ENCODE measurements at regions not wholly inside any gene's neighbourhood (a gene's known extent, or its start where the extent isn't known, plus 50 kb on each side); places are given as distances from the start of the nearest gene placed in this dataset.

DNA sequence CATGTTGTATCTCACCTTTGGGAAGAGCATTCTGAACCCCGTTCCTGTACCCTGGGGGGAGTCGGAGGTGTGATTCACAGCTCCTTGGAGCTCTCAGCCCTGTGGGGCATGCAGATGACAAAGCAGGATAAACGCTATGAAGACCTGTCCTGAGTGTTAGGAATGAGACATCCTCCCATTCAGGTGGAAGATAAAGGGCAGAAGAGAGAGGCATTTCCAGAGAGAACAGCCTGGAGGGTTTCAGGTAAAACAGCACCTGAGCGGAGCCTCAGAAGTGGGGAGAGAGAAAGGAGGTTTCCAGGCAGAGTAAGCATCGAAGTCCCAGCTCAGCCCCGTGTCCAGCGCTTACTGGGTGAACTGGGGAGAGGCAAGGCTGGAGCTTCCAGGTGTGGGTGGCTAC lies 288.9 kb downstream of the KLF6 start:
- intact Hi-C loops (cut with micrococcal nuclease; ENCODE audit: unreplicated experiment), result no loop called here
- BruUV-seq (replicated peaks), result no TSS peak
- Histone ChIP-seq H3K27me3 (replicated peaks; ENCODE audit: insufficient read depth, low read depth, low read length, poor library complexity) (no peaks in the 10 kb centered on the region), H3K4me1 (ENCODE audit: insufficient read depth, low read length, poor library complexity, severe bottlenecking) (peaks cover 5% of the 10 kb centered on the region), H3K4me3 (ENCODE audit: low read depth, low read length, poor library complexity, severe bottlenecking) (no peak overlapping the region), H3K36me3 (ENCODE audit: insufficient read depth, low read length, poor library complexity, severe bottlenecking) (no peaks in the 10 kb centered on the region), H3K27ac (ENCODE audit: low read depth, low read length, poor library complexity, severe bottlenecking) (no peak overlapping the region), H3K9me3 (ENCODE audit: low read depth, low read length, poor library complexity, severe bottlenecking) (no peaks in the 10 kb centered on the region)
- no peak for TF ChIP-seq EZH2 (IDR thresholded peaks at IDR 0.05; ENCODE audit: borderline replicate concordance, low read depth, low read length, poor library complexity, severe bottlenecking)
- TF ChIP-seq, protein P1, sequence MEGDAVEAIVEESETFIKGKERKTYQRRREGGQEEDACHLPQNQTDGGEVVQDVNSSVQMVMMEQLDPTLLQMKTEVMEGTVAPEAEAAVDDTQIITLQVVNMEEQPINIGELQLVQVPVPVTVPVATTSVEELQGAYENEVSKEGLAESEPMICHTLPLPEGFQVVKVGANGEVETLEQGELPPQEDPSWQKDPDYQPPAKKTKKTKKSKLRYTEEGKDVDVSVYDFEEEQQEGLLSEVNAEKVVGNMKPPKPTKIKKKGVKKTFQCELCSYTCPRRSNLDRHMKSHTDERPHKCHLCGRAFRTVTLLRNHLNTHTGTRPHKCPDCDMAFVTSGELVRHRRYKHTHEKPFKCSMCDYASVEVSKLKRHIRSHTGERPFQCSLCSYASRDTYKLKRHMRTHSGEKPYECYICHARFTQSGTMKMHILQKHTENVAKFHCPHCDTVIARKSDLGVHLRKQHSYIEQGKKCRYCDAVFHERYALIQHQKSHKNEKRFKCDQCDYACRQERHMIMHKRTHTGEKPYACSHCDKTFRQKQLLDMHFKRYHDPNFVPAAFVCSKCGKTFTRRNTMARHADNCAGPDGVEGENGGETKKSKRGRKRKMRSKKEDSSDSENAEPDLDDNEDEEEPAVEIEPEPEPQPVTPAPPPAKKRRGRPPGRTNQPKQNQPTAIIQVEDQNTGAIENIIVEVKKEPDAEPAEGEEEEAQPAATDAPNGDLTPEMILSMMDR (conservative IDR thresholded peaks at IDR 0.05; ENCODE audit: low read depth, low read length), result no peak
- ChIA-PET POLR2A (ENCODE audit: low non-redundant PET) (no interaction called here), CTCF (no interaction called here)
- no peak for DNase-seq (ENCODE audit: low spot score)

DNA sequence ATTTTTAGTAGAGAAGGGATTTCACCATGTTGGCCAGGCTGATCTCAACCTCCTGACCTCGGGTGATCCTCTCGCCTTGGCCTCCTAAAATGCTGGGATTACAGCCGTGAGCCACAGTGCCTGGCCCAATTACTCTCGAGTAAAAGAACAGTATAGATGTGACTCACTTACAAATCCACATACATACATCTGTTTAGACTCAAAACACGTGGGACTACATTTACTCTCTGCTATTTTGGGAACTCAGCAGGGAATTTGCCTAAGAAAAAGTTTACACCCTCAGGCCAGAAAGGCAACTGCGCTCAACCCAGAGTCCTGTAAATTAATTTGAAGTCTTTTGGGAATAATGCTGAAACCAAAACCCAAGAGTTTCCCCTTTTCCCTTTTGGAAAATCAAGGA lies 289.7 kb downstream of the KLF6 start:
- POLR2A ChIA-PET (ENCODE audit: low non-redundant PET), result no interaction called here
- H3K4me3 ChIP-seq (ENCODE audit: low read depth, low read length, poor library complexity, severe bottlenecking), result no peak overlapping the region
- CTCF ChIA-PET, result no interaction called here
- no peak overlapping the region for H3K27ac ChIP-seq (ENCODE audit: low read depth, low read length, poor library complexity, severe bottlenecking)
- DNase-seq (ENCODE audit: low spot score), result peak; percentile 43
- no peaks in the 10 kb centered on the region for H3K9me3 ChIP-seq (ENCODE audit: low read depth, low read length, poor library complexity, severe bottlenecking)
- TF ChIP-seq, protein P1 (conservative IDR thresholded peaks at IDR 0.05; ENCODE audit: low read depth, low read length), result no peak
- no peak for TF ChIP-seq EZH2 (IDR thresholded peaks at IDR 0.05; ENCODE audit: borderline replicate concordance, low read depth, low read length, poor library complexity, severe bottlenecking)
- H3K4me1 ChIP-seq (ENCODE audit: insufficient read depth, low read length, poor library complexity, severe bottlenecking), result peaks cover 5% of the 10 kb centered on the region
- BruUV-seq (replicated peaks), result no TSS peak
- intact Hi-C loops (cut with micrococcal nuclease; ENCODE audit: unreplicated experiment), result no loop called here
- H3K27me3 ChIP-seq (replicated peaks; ENCODE audit: insufficient read depth, low read depth, low read length, poor library complexity), result no peaks in the 10 kb centered on the region
- H3K36me3 ChIP-seq (ENCODE audit: insufficient read depth, low read length, poor library complexity, severe bottlenecking), result no peaks in the 10 kb centered on the region

GRCh38 chr10:3494838-3495230 lies 290.2 kb downstream of the KLF6 start:
- DNase-seq (ENCODE audit: low spot score), result no peak
- ChIA-PET CTCF (no interaction called here), POLR2A (ENCODE audit: low non-redundant PET) (no interaction called here)
- Histone ChIP-seq H3K27me3 (replicated peaks; ENCODE audit: insufficient read depth, low read depth, low read length, poor library complexity) (no peaks in the 10 kb centered on the region), H3K36me3 (ENCODE audit: insufficient read depth, low read length, poor library complexity, severe bottlenecking) (no peaks in the 10 kb centered on the region), H3K4me3 (ENCODE audit: low read depth, low read length, poor library complexity, severe bottlenecking) (no peak overlapping the region), H3K4me1 (ENCODE audit: insufficient read depth, low read length, poor library complexity, severe bottlenecking) (peaks cover 5% of the 10 kb centered on the region), H3K9me3 (ENCODE audit: low read depth, low read length, poor library complexity, severe bottlenecking) (no peaks in the 10 kb centered on the region), H3K27ac (ENCODE audit: low read depth, low read length, poor library complexity, severe bottlenecking) (no peak overlapping the region)
- TF ChIP-seq EZH2 (IDR thresholded peaks at IDR 0.05; ENCODE audit: borderline replicate concordance, low read depth, low read length, poor library complexity, severe bottlenecking), result no peak
- TF ChIP-seq, protein P1 (conservative IDR thresholded peaks at IDR 0.05; ENCODE audit: low read depth, low read length), result no peak
- intact Hi-C loops (cut with micrococcal nuclease; ENCODE audit: unreplicated experiment), result no loop called here
- BruUV-seq (replicated peaks), result no TSS peak

Measured in A673 (cell line).